Endothelial cell of umbilical vein (primary cell): ENCODE measurements at regions not wholly inside any gene's neighbourhood (a gene's known extent, or its start where the extent isn't known, plus 50 kb on each side); places are given as distances from the start of the nearest gene placed in this dataset.
A peak's percentile ranks its signal among the peaks of the same experiment; 100 is the strongest.

Experiments
- BruUV-seq: library from RNA; stranded (reverse); fragments of 400-500 nt; replicated peaks from 2 replicates; lab custom pipeline; 2021; lab: Mats Ljungman, UMichigan
- CTCF ChIA-PET: fragments of 300-600, 350-600 bp; sonication (Branson Sonifier 250); formaldehyde crosslinking; loops from one replicate; lab custom pipeline; 2021; ENCODE audit warnings: antibody characterized with exemption, inconsistent platforms; lab: Charles Lee
- POLR2A ChIA-PET: fragments of 300-600, 350-600 bp; sonication (Branson Sonifier 250); formaldehyde crosslinking; loops from one replicate; lab custom pipeline; 2021; ENCODE audit warnings: antibody characterized with exemption, inconsistent platforms; lab: Charles Lee
- DNase-seq: peaks from one replicate; pipeline ENCODE4 v3.0.0-alpha.2; 2011; ENCODE audit warnings: low read depth, low spot score
- FAIRE-seq: peaks from 2 replicates; lab custom pipeline; 2011; peaks lifted over from hg19 to GRCh38; lab: Jason Lieb, UNC
- H2AFZ ChIP-seq: 2 replicates; pipeline ENCODE4 v1.6.0; 2012; ENCODE audit warnings: low read depth, low read length, control low read depth, inconsistent platforms
- H3K27ac ChIP-seq: 2 replicates; pipeline ENCODE4 v1.5.1; 2011; ENCODE audit warnings: low read depth, mild to moderate bottlenecking, control low read depth, low read length, moderate library complexity; ENCODE audit not compliant: insufficient read depth
- H3K27me3 ChIP-seq, 2 experiments: 2 replicates each; pipeline versions ENCODE4 v1.6.0 to v1.6.1; 2011; ENCODE audit warnings: low read length in 2 of 2, mixed read lengths in 1 of 2; ENCODE audit not compliant: control insufficient read depth in 2 of 2, insufficient read depth in 2 of 2
- H3K36me3 ChIP-seq, 2 experiments: 2 replicates in 1 of 2; 3 replicates in 1 of 2; pipeline ENCODE4 v1.5.1; 2011; ENCODE audit warnings: low read length in 2 of 2, mild to moderate bottlenecking in 1 of 2, moderate library complexity in 1 of 2; ENCODE audit not compliant: control insufficient read depth in 2 of 2, insufficient read depth in 2 of 2; ENCODE audit errors: extremely low read depth in 1 of 2
- H3K4me1 ChIP-seq: 3 replicates; pipeline ENCODE4 v1.5.1; 2011; ENCODE audit warnings: mild to moderate bottlenecking, low read length; ENCODE audit not compliant: control insufficient read depth, insufficient read depth; ENCODE audit errors: extremely low read depth
- H3K4me2 ChIP-seq: 2 replicates; pipeline ENCODE4 v1.6.1; 2011; ENCODE audit warnings: low read length, control low read depth, mixed read lengths; ENCODE audit not compliant: insufficient read depth
- H3K4me3 ChIP-seq, 3 experiments: fragments of 200-600 bp in 1 of 3; sonication (generic), shearing (Covaris generic) in 1 of 3; replicated peaks in 1 of 3; 2 replicates each; pipeline ENCODE4 v1.5.1; 2011 to 2016; ENCODE audit warnings: control low read depth in 3 of 3, low read length in 3 of 3, mild to moderate bottlenecking in 2 of 3, inconsistent platforms in 1 of 3, low read depth in 1 of 3, moderate library complexity in 1 of 3; ENCODE audit not compliant: insufficient read depth in 1 of 3
- H3K79me2 ChIP-seq: 2 replicates; pipeline ENCODE4 v1.6.0; 2012; ENCODE audit warnings: low read length, inconsistent platforms; ENCODE audit not compliant: control insufficient read depth, insufficient read depth
- H3K9ac ChIP-seq: replicated peaks from 2 replicates; pipeline ENCODE3; 2011; ENCODE audit warnings: low read length, control low read depth; ENCODE audit not compliant: insufficient read depth; ENCODE audit errors: extremely low read depth
- H3K9me1 ChIP-seq: replicated peaks from 3 replicates; pipeline ENCODE4 v1.6.0; 2011; ENCODE audit warnings: mild to moderate bottlenecking, low read length; ENCODE audit not compliant: control insufficient read depth, insufficient read depth; ENCODE audit errors: extremely low read depth
- H3K9me3 ChIP-seq: replicated peaks from 2 replicates; pipeline ENCODE4 v1.5.1; 2012; ENCODE audit warnings: low read length, inconsistent platforms; ENCODE audit not compliant: control insufficient read depth, insufficient read depth
- H4K20me1 ChIP-seq: replicated peaks from 2 replicates; pipeline ENCODE3; 2011; ENCODE audit warnings: mild to moderate bottlenecking, low read length; ENCODE audit not compliant: control insufficient read depth, insufficient read depth; ENCODE audit errors: extremely low read depth
- EZH2 ChIP-seq: IDR thresholded peaks from 2 replicates; pipeline ENCODE4 v1.6.1; 2012; ENCODE audit warnings: borderline replicate concordance, low read depth, mild to moderate bottlenecking, moderate library complexity, low read length, inconsistent platforms; ENCODE audit not compliant: severe bottlenecking
- FOS ChIP-seq: IDR thresholded peaks from 2 replicates; pipeline ENCODE4 v1.6.1; 2011; ENCODE audit warnings: mild to moderate bottlenecking, low read length, moderate library complexity, borderline replicate concordance; ENCODE audit not compliant: insufficient read depth
- GATA2 ChIP-seq: IDR thresholded peaks from 2 replicates; pipeline ENCODE4 v1.7.0; 2011; ENCODE audit warnings: low read depth, mild to moderate bottlenecking, moderate library complexity, mixed read lengths, low read length; ENCODE audit not compliant: insufficient read length, insufficient read depth
- JUN ChIP-seq: IDR thresholded peaks from 2 replicates; pipeline ENCODE4 v1.6.1; 2011; ENCODE audit warnings: borderline replicate concordance, low read depth; ENCODE audit not compliant: insufficient read length, insufficient read depth
- MYC ChIP-seq: IDR thresholded peaks from one replicate; pipeline ENCODE4 v1.6.1; 2011; ENCODE audit warnings: mild to moderate bottlenecking, low read depth, low read length
- POLR2A ChIP-seq: IDR thresholded peaks from 2 replicates; pipeline ENCODE4 v1.6.1; 2012; ENCODE audit warnings: low read depth, mild to moderate bottlenecking, control low read depth, low read length
- POLR2AphosphoS5 ChIP-seq: IDR thresholded peaks from 2 replicates; pipeline ENCODE4 v1.6.1; 2012; ENCODE audit warnings: low read depth, mild to moderate bottlenecking, control low read depth, low read length, moderate library complexity; ENCODE audit not compliant: insufficient read depth
- dilution Hi-C: fragments of 300-500 bp; cut with MboI; formaldehyde crosslinking; loops from one replicate; pipeline ENCODE4 v1.15.0; 2019; ENCODE audit warnings: low sequenced_read_pairs; ENCODE audit not compliant: extremely low pct_ligation_motif_present
- intact Hi-C: fragments of 100-400 bp; cut with micrococcal nuclease; formaldehyde crosslinking; loops from one replicate; pipeline ENCODE4 v1.10.0; 2022
- TF ChIP-seq, protein P1 (sequence below): IDR thresholded peaks from 2 replicates; pipeline ENCODE4 v1.6.1; 2011; ENCODE audit not compliant: insufficient read depth, insufficient read length
- TF ChIP-seq, protein P2 (sequence below), 2 donors: IDR thresholded peaks; 1 replicate in 1 of 2; 2 replicates in 1 of 2; pipeline ENCODE4 v1.5.1; 2011; ENCODE audit warnings: low read length in 2 of 2, mild to moderate bottlenecking in 2 of 2, moderate library complexity in 2 of 2, control low read depth in 1 of 2, inconsistent platforms in 1 of 2, low read depth in 1 of 2; ENCODE audit not compliant: insufficient read depth in 1 of 2; ENCODE audit errors: extremely low read depth in 1 of 2

DNA sequence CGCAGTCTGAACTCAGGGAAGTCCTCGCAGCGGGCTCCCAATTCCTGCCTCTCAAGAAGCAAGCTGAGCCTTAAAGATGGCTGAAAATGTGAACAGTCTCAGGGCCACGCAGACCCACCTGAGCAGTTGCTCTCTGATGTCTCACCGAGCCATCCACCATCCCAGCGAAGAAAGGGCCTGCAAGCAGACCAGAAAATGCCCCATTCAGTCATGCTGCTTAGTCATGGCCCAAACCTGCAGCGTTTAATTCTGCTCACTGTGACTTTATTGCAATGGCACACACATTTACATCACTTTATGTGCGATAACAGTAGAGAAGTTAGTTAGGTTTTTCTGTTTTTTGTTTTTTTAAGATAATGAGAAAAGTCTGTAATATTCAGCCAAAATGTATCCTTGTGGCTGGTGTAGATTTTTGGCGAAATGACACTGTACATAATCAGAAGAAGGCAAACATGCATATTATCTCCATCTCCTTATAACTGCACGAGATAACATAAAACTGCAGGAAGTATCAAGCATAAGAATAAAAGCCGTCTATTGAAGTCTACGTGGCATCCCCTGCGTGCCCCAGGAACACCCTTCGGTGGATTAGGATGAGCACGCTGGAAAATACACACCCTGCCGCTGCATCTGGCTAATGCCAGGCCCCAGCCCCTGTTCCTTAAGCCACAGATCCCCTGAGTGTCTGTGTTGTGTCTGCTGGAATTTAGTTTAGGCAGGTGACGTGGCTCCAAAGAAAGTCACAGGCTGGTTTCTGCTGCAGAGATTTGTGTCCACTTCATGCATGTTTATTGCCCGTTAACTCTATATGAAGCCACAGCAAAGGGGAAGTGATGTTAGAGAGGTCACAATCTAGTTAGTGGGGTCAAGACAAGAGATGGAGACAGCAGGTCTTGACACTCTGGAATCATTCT, 119.8 kb upstream of the IRF2BP2 start:
- Histone ChIP-seq H3K4me1 (peaks cover 35% of the 10 kb centered on the region), H3K36me3 (no peaks in the 10 kb centered on the region), H4K20me1 (no peaks in the 10 kb centered on the region), H3K27ac (no peak overlapping the region), H3K4me2 (no peak overlapping the region), H3K27me3 (no peaks in the 10 kb centered on the region), H2AFZ (no peak overlapping the region), H3K9ac (no peak overlapping the region), H3K9me1 (no peaks in the 10 kb centered on the region), H3K79me2 (no peaks in the 10 kb centered on the region), H3K9me3 (no peaks in the 10 kb centered on the region), H3K4me3 (no peak overlapping the region)
- dilution Hi-C loops, result loop anchor here (10.0 to 25.0 kb wide), 2 partner anchors 107 to 345 kb away; no protein-coding TSS in a partner anchor
- POLR2A ChIA-PET, result interaction anchor here (0.7 kb wide), 1 partner anchor 118 kb away, joined by 3 read pairs; no protein-coding TSS in a partner anchor
- intact Hi-C loops, result no loop called here
- FAIRE-seq (peak; percentile 35), DNase-seq (no peak)
- CTCF ChIA-PET, result no interaction called here
- BruUV-seq, result no TSS peak
- TF ChIP-seq, protein P1, sequence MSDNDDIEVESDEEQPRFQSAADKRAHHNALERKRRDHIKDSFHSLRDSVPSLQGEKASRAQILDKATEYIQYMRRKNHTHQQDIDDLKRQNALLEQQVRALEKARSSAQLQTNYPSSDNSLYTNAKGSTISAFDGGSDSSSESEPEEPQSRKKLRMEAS, result no peak
- TF ChIP-seq JUN (no peak), MYC (no peak), POLR2AphosphoS5 (no peak), GATA2 (no peak), FOS (no peak), POLR2A (no peak), EZH2 (no peak)
- TF ChIP-seq, protein P2, sequence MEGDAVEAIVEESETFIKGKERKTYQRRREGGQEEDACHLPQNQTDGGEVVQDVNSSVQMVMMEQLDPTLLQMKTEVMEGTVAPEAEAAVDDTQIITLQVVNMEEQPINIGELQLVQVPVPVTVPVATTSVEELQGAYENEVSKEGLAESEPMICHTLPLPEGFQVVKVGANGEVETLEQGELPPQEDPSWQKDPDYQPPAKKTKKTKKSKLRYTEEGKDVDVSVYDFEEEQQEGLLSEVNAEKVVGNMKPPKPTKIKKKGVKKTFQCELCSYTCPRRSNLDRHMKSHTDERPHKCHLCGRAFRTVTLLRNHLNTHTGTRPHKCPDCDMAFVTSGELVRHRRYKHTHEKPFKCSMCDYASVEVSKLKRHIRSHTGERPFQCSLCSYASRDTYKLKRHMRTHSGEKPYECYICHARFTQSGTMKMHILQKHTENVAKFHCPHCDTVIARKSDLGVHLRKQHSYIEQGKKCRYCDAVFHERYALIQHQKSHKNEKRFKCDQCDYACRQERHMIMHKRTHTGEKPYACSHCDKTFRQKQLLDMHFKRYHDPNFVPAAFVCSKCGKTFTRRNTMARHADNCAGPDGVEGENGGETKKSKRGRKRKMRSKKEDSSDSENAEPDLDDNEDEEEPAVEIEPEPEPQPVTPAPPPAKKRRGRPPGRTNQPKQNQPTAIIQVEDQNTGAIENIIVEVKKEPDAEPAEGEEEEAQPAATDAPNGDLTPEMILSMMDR (IDR thresholded peaks at IDR 0.05; ENCODE audit: extremely low read depth in 1 of 2, insufficient read depth in 1 of 2, low read depth in 1 of 2, low read length in 2 of 2), result no peak
